HL-60 (cell line): ENCODE measurements at regions not wholly inside any gene's neighbourhood (a gene's known extent, or its start where the extent isn't known, plus 50 kb on each side); places are given as distances from the start of the nearest gene placed in this dataset.

Experiments used
- DNase-seq, 2 experiments: peaks; one replicate each; pipeline ENCODE4 v3.0.0-alpha.2; 2010 to 2020; ENCODE audit warnings: low read depth in 1 of 2, low spot score in 1 of 2
- H3K27ac ChIP-seq: fragments of 250-450 bp; sonication (Bioruptor Pico); replicated peaks from 2 replicates; pipeline ENCODE4 v1.5.1; 2020; ENCODE audit warnings: mild to moderate bottlenecking, moderate library complexity
- H3K27me3 ChIP-seq: fragments of 250-450 bp; sonication (Bioruptor Pico); 2 replicates; pipeline ENCODE4 v1.5.1; 2021; ENCODE audit warnings: mild to moderate bottlenecking, moderate library complexity; ENCODE audit not compliant: insufficient read depth, poor library complexity, severe bottlenecking
- H3K4me3 ChIP-seq: replicated peaks from 2 replicates; pipeline ENCODE4 v1.5.1; 2011; ENCODE audit warnings: mild to moderate bottlenecking, control low read depth, low read length; ENCODE audit not compliant: insufficient read depth
- CTCF ChIP-seq: IDR thresholded peaks from one replicate; pipeline ENCODE4 v1.5.1; 2011; ENCODE audit warnings: low read length, control low read depth, inconsistent platforms; ENCODE audit not compliant: insufficient read depth
- GABPA ChIP-seq: IDR thresholded peaks from 2 replicates; pipeline ENCODE4 v1.6.1; 2012; ENCODE audit warnings: low read depth
- POLR2AphosphoS5 ChIP-seq: IDR thresholded peaks from 2 replicates; pipeline ENCODE4 v1.6.1; 2012; ENCODE audit warnings: low read depth
- REST ChIP-seq: IDR thresholded peaks from 2 replicates; pipeline ENCODE4 v1.6.1; 2012; ENCODE audit warnings: low read depth; ENCODE audit not compliant: insufficient replicate concordance
- SPI1 ChIP-seq: IDR thresholded peaks from 2 replicates; pipeline ENCODE4 v1.6.1; 2012; ENCODE audit warnings: low read depth, mild to moderate bottlenecking, borderline replicate concordance

GRCh38 chr7:126228356-126229061 is 1024.2 kb downstream of the GRM8 start:
- Histone ChIP-seq H3K27me3 (no peaks in the 10 kb centered on the region), H3K4me3 (no peak overlapping the region), H3K27ac (no peak overlapping the region)
- no peak for DNase-seq
- TF ChIP-seq POLR2AphosphoS5 (no peak), REST (no peak), SPI1 (no peak), GABPA (no peak), CTCF (no peak)

GRCh38 chr7:126227643-126228042 is 1025.1 kb downstream of the GRM8 start:
- H3K27me3 ChIP-seq: no peaks in the 10 kb centered on the region
- H3K4me3 ChIP-seq: no peak overlapping the region
- H3K27ac ChIP-seq: no peak overlapping the region
- no peak for DNase-seq
- no peak for TF ChIP-seq CTCF
- no peak for TF ChIP-seq POLR2AphosphoS5
- TF ChIP-seq GABPA: no peak
- TF ChIP-seq REST: no peak
- no peak for TF ChIP-seq SPI1

- Histone ChIP-seq H3K27me3 (no peaks in the 10 kb centered on the region), H3K4me3 (no peak overlapping the region), H3K27ac (no peak overlapping the region)
- no peak for DNase-seq
- no peak for TF ChIP-seq CTCF
- no peak for TF ChIP-seq REST
- no peak for TF ChIP-seq SPI1
- no peak for TF ChIP-seq POLR2AphosphoS5
- no peak for TF ChIP-seq GABPA
Measured at GRCh38 chr7:126227055-126227454, 1025.7 kb downstream of the GRM8 start.
